H9 (cell line): ENCODE measurements at regions not wholly inside any gene's neighbourhood (a gene's known extent, or its start where the extent isn't known, plus 50 kb on each side); places are given as distances from the start of the nearest gene placed in this dataset.
A peak's percentile ranks its signal among the peaks of the same experiment; 100 is the strongest.

ENCODE experiments used
- DNase-seq: peaks from one replicate; pipeline ENCODE4 v3.0.0-alpha.2; 2017
- H2AFZ ChIP-seq: one replicate; pipeline ENCODE4 v1.6.1; 2013; ENCODE audit warnings: mild to moderate bottlenecking, low read length, control low read depth, moderate library complexity
- H2AK5ac ChIP-seq: 2 replicates; pipeline ENCODE4 v1.6.1; 2013; ENCODE audit warnings: low read length, control low read depth, mixed read lengths; ENCODE audit not compliant: insufficient read length
- H2BK120ac ChIP-seq: one replicate; pipeline ENCODE4 v1.6.1; 2013; ENCODE audit warnings: low read depth, mild to moderate bottlenecking, low read length, control low read depth, inconsistent platforms; ENCODE audit not compliant: poor library complexity, severe bottlenecking
- H2BK12ac ChIP-seq: 2 replicates; pipeline ENCODE4 v1.6.1; 2013; ENCODE audit warnings: low read length, control low read depth, mixed read lengths, low read depth; ENCODE audit not compliant: insufficient read length
- H2BK15ac ChIP-seq: 2 replicates; pipeline ENCODE4 v1.6.1; 2013; ENCODE audit warnings: low read depth, low read length, control low read depth
- H2BK20ac ChIP-seq: one replicate; pipeline ENCODE4 v1.6.1; 2013; ENCODE audit warnings: low read depth, mild to moderate bottlenecking, low read length, control low read depth, inconsistent platforms; ENCODE audit not compliant: poor library complexity, severe bottlenecking
- H2BK5ac ChIP-seq: 2 replicates; pipeline ENCODE4 v1.6.1; 2013; ENCODE audit warnings: low read length, control low read depth, mixed read lengths; ENCODE audit not compliant: insufficient read length
- H3K14ac ChIP-seq: 2 replicates; pipeline ENCODE4 v1.6.1; 2013; ENCODE audit warnings: low read length, control low read depth; ENCODE audit not compliant: insufficient read depth
- H3K18ac ChIP-seq: 2 replicates; pipeline ENCODE4 v1.6.1; 2013; ENCODE audit warnings: low read depth, mild to moderate bottlenecking, mixed read lengths, low read length, control low read depth; ENCODE audit not compliant: insufficient read length
- H3K23ac ChIP-seq: 2 replicates; pipeline ENCODE4 v1.6.1; 2013; ENCODE audit warnings: low read length, control low read depth, mixed read lengths, low read depth; ENCODE audit not compliant: insufficient read length
- H3K23me2 ChIP-seq: 2 replicates; pipeline ENCODE4 v1.6.1; 2013; ENCODE audit warnings: low read depth, mild to moderate bottlenecking, mixed read lengths, low read length, control low read depth; ENCODE audit not compliant: insufficient read length, poor library complexity, severe bottlenecking
- H3K27ac ChIP-seq: 2 replicates; pipeline ENCODE4 v1.5.1; 2013; ENCODE audit warnings: low read length, control low read depth, mixed read lengths, low read depth; ENCODE audit not compliant: insufficient read length
- H3K27me3 ChIP-seq: 2 replicates; pipeline ENCODE4 v1.6.1; 2013; ENCODE audit warnings: low read length, control low read depth, inconsistent platforms; ENCODE audit not compliant: insufficient read depth
- H3K4ac ChIP-seq: 2 replicates; pipeline ENCODE4 v1.6.1; 2013; ENCODE audit warnings: low read depth, mild to moderate bottlenecking, control low read depth, inconsistent platforms, low read length, moderate library complexity
- H3K4me1 ChIP-seq: 2 replicates; pipeline ENCODE4 v1.6.1; 2013; ENCODE audit warnings: low read length, control low read depth, inconsistent platforms; ENCODE audit not compliant: insufficient read depth
- H3K4me2 ChIP-seq: 2 replicates; pipeline ENCODE4 v1.6.1; 2013; ENCODE audit warnings: low read length, control low read depth, mixed read lengths; ENCODE audit not compliant: insufficient read length, insufficient read depth
- H3K56ac ChIP-seq: 2 replicates; pipeline ENCODE4 v1.6.1; 2013; ENCODE audit warnings: low read depth, mild to moderate bottlenecking, mixed read lengths, low read length, control low read depth; ENCODE audit not compliant: insufficient read length
- H3K79me1 ChIP-seq: 2 replicates; pipeline ENCODE4 v1.6.1; 2013; ENCODE audit warnings: low read depth, mild to moderate bottlenecking, moderate library complexity, low read length, control low read depth, inconsistent platforms; ENCODE audit not compliant: insufficient read depth, poor library complexity, severe bottlenecking
- H3K79me2 ChIP-seq: 2 replicates; pipeline ENCODE4 v1.6.1; 2013; ENCODE audit warnings: low read length, control low read depth, inconsistent platforms; ENCODE audit not compliant: insufficient read depth
- H3K9ac ChIP-seq: 2 replicates; pipeline ENCODE4 v1.6.1; 2013; ENCODE audit warnings: low read length, control low read depth, mixed read lengths; ENCODE audit not compliant: insufficient read length; ENCODE audit errors: extremely low read depth
- H3K9me3 ChIP-seq: one replicate; pipeline ENCODE4 v1.6.1; 2013; ENCODE audit warnings: low read depth, low read length, inconsistent platforms; ENCODE audit not compliant: control insufficient read depth
- H3T11ph ChIP-seq: one replicate; pipeline ENCODE4 v1.6.1; 2013; ENCODE audit warnings: mild to moderate bottlenecking, low read length, control low read depth, inconsistent platforms
- H4K20me1 ChIP-seq: one replicate; pipeline ENCODE4 v1.6.1; 2013; ENCODE audit not compliant: control insufficient read depth, insufficient read length, insufficient read depth
- H4K5ac ChIP-seq: 2 replicates; pipeline ENCODE4 v1.6.1; 2013; ENCODE audit warnings: low read depth, mild to moderate bottlenecking, mixed read lengths, low read length, control low read depth; ENCODE audit not compliant: insufficient read length
- H4K8ac ChIP-seq: replicated peaks from 2 replicates; pipeline ENCODE4 v1.6.1; 2013; ENCODE audit warnings: low read length, control low read depth, mixed read lengths, low read depth; ENCODE audit not compliant: insufficient read length
- H4K91ac ChIP-seq: 2 replicates; pipeline ENCODE4 v1.6.1; 2013; ENCODE audit warnings: low read depth, mild to moderate bottlenecking, moderate library complexity, mixed read lengths, low read length, control low read depth; ENCODE audit not compliant: insufficient read length
- H3K27ac Mint-ChIP-seq, 3 experiments: 2 replicates in 2 of 3; 3 replicates in 1 of 3; pipeline ENCODE4 v1.8.0; 2020 to 2021; ENCODE audit warnings: mixed read lengths in 3 of 3, mild to moderate bottlenecking in 1 of 3, moderate library complexity in 1 of 3
- H3K27me3 Mint-ChIP-seq: 2 replicates; pipeline ENCODE4 v1.8.0; 2021; ENCODE audit warnings: low read depth, mild to moderate bottlenecking, moderate library complexity, mixed read lengths
- H3K36me3 Mint-ChIP-seq, 3 experiments: 2 replicates in 2 of 3; 3 replicates in 1 of 3; pipeline ENCODE4 v1.8.0; 2020 to 2021; ENCODE audit warnings: low read depth in 3 of 3, mixed read lengths in 3 of 3; ENCODE audit not compliant: insufficient read depth in 1 of 3
- H3K4me1 Mint-ChIP-seq, 2 experiments: 2 replicates each; pipeline ENCODE4 v1.8.0; 2020; ENCODE audit warnings: mixed read lengths in 2 of 2
- H3K4me3 Mint-ChIP-seq, 2 experiments: 2 replicates in 1 of 2; 3 replicates in 1 of 2; pipeline ENCODE4 v1.8.0; 2020 to 2021; ENCODE audit warnings: mild to moderate bottlenecking in 2 of 2, mixed read lengths in 2 of 2, moderate library complexity in 1 of 2
- H3K9me3 Mint-ChIP-seq, 2 experiments: 2 replicates in 1 of 2; 3 replicates in 1 of 2; pipeline ENCODE4 v1.8.0; 2020; ENCODE audit warnings: mild to moderate bottlenecking in 2 of 2, mixed read lengths in 2 of 2, moderate library complexity in 1 of 2
- CTCF ChIP-seq: fragments of 200-600 bp; sonication (generic); conservative IDR thresholded peaks from 3 replicates; pipeline ENCODE4 v1.8.0; 2021; ENCODE audit warnings: antibody characterized with exemption, mild to moderate bottlenecking
- WGBS: extraction: QIAGEN DNeasy Blood & Tissue Kit; methylation state at CpG from one replicate; pipeline ENCODE4 v1.1.7; 2013; ENCODE audit warnings: missing lambda C conversion rate, low lambda C conversion rate, mixed read lengths; ENCODE audit not compliant: insufficient read length; ENCODE audit errors: extremely low coverage; 5-methylcytosine and 5-hydroxymethylcytosine counted together

- Mint-ChIP-seq H3K36me3 (no peaks in the 10 kb centered on the region), H3K27me3 (no peaks in the 10 kb centered on the region), H3K4me3 (no peak overlapping the region), H3K4me1 (peaks cover 21 to 25% of the 10 kb centered on the region in 2 experiments), H3K9me3 (no peaks in the 10 kb centered on the region), H3K27ac (peak overlapping the region in 2 of 3 experiments; percentile 41 to 56; a peak in 4 of 7 replicates)
- H2BK5ac ChIP-seq: no peak overlapping the region
- no peaks in the 10 kb centered on the region for H3K27me3 ChIP-seq
- no peak overlapping the region for H2AK5ac ChIP-seq
- H2AFZ ChIP-seq: no peak overlapping the region
- no peak overlapping the region for H3K23ac ChIP-seq
- no peak overlapping the region for H3K9ac ChIP-seq
- H3K27ac ChIP-seq: no peak overlapping the region
- H3K4ac ChIP-seq: no peak overlapping the region
- H4K5ac ChIP-seq: no peak overlapping the region
- H4K8ac ChIP-seq: no peak overlapping the region
- H2BK15ac ChIP-seq: no peak overlapping the region
- no peak overlapping the region for H4K91ac ChIP-seq
- no peaks in the 10 kb centered on the region for H4K20me1 ChIP-seq
- H3K18ac ChIP-seq: no peak overlapping the region
- no peak overlapping the region for H3T11ph ChIP-seq
- H2BK20ac ChIP-seq: no peak overlapping the region
- H3K56ac ChIP-seq: no peak overlapping the region
- no peak overlapping the region for H2BK12ac ChIP-seq
- H3K79me1 ChIP-seq: no peaks in the 10 kb centered on the region
- H3K79me2 ChIP-seq: no peaks in the 10 kb centered on the region
- no peak for TF ChIP-seq CTCF
- H3K4me2 ChIP-seq: no peak overlapping the region
- no peak overlapping the region for H3K14ac ChIP-seq
- H2BK120ac ChIP-seq: no peak overlapping the region
- no peak for DNase-seq
- H3K9me3 ChIP-seq: no peaks in the 10 kb centered on the region
- WGBS: no CpG with 5 or more reads among the region's 4 CpGs
- no peaks in the 10 kb centered on the region for H3K23me2 ChIP-seq
- H3K4me1 ChIP-seq: peaks cover 3% of the 10 kb centered on the region; the same call in 1 of the 2 replicates
Measured at GRCh38 chr6:102742028-102742427, 1348.5 kb downstream of the GRIK2 start.
